GM03348 (cell line): ENCODE measurements at regions not wholly inside any gene's neighbourhood (a gene's known extent, or its start where the extent isn't known, plus 50 kb on each side); places are given as distances from the start of the nearest gene placed in this dataset.

Experiments used
- DNase-seq: peaks from one replicate; pipeline ENCODE4 v3.0.0; 2012; ENCODE audit warnings: low spot score

DNA sequence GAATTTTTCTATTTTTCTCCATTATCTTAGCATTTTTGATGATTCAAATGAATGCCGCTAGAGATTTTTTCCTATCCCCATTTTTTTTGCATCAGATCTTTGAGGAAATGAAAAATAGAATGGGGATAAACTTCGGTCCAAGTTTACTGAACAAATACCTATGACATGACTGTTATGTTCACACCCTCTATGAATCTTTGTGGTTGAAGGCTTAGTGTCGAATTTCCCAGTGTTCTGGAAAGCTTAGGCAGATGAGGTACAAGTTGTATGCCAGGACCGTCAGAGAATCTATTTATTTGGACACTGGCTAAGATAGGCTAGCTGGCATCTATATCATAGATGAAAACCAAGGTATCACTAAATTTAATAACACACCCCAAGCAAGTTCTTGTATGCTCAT lies 123.4 kb downstream of the SPCS3 start:
- DNase-seq: peak; percentile 67

DNA sequence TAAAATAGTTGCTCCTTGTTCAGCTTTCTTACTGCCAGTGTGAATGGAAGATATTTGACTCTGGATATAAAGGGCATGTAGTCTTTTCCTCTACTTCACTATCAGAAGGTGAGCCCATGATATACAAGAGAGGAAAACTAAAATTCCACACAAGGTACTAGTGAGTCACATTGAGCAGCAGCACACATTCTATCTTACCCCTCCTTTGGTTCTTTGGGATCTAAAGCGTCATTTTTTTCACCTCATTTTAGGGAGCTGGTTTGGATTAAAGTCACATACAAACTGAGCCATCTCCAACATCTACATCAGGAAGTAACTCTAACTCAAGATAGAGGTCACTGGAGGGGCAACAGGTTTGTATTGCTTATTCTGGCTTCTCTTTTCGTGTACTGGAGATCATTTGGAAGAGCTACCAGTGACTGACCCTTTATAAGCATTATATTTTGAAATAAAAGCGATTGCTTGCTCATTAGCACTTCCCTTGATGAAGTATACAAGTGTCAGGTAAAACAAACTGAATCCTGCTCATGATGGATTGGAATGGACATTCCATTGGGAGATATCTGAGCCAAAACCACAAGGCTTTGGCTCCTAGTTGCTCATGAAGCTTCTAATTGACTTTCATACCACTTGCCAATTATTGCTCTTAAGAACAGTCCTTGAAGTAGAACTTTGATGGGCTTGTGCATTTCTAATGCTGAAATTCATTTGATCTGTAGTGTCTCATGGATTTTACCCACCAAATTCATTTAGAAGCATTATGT lies 124.1 kb downstream of the SPCS3 start:
- no peak for DNase-seq

DNA sequence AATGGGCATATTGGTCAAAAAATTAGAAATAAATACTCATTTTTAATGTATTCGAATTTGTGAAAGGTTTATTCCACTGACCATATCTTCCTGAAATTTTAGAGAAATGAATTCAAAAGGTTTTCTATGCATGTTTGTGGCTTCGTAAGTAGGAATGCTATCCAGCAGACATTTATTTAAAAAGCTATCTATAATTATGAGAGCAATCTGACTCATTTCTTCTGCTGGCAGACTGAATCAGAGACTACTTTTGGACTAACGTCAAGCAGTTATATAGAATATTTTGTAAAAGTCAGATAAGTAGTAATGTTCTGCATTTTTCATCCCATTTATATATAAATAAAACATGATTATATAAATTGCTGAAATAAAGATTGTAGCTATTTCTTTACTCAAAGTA lies 125.0 kb downstream of the SPCS3 start:
- peak; percentile 43 for DNase-seq

DNA sequence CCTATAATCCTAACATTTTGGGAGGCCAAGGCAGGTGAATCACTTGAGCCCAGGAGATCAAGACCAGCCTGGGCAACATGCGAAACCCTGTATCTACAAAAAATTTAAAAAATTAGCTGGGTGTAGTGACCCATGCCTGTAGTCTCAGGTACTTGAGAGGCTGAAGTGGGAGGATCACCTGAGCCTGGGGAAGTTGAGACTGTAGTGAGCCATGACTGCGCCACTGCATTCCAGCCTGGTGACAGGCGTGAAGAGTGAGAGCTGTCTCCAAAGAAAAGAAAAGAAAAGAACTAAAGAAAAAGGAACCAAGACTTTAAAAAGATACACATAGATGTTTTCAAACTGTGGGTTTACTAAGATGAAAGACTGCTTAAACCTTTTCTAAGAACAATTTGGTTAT lies 129.0 kb downstream of the SPCS3 start:
- DNase-seq: no peak

DNA sequence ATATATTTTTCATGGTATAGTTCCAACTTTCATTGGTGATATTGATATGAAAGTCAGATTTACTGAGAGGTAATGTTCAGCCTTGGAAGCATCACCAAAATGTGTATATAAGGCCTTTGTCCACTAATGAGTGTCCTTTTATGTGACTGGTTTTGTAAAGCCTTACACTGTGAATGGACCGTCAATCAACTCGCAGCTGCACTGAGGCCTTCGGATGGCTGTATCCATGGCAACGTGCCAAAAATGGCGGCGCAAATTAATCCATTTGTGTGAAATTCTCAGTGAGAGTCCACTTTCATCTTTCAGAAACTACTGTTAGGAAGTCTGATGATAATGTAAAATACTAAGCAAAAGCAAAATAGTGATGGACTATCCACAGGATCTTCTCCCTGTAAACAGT lies 131.7 kb downstream of the SPCS3 start:
- DNase-seq: no peak

DNA sequence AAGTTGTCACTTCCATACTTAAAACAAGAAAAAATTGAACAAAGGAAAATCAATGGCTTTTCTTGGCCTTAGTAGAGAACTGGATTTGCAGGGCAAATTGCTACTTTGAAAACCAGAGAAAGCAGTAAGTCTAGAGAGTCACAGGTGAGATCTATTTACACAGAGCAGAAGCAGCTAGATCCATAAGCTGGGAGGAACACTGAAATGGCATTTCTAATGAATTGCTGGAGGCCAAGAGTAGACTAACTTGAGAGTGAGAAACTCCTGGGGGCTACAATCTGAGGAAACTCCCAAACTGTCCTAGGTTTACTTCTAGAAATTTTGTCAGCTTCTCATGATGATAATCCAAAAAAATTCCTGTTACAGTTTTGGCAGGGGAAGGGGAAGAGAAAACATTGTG lies 133.3 kb downstream of the SPCS3 start:
- no peak for DNase-seq

DNA sequence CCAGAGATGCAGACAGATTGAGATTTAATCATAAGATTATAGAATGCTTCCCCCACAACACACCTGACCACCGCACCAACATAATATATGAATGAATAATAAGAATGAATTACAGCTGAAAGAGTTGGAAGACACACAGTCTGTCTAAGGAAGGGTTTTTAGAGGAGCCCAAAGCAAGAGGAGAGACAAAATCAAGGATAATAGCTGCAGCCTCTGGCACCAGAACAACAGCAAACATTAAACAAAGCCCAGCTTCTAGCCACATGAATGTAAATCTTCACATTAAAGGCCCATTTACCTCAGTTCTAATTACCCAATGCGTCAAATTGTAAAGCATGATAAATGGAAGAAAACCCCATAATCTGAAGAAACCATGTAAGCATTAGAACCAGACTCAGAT lies 133.9 kb downstream of the SPCS3 start:
- no peak for DNase-seq

DNA sequence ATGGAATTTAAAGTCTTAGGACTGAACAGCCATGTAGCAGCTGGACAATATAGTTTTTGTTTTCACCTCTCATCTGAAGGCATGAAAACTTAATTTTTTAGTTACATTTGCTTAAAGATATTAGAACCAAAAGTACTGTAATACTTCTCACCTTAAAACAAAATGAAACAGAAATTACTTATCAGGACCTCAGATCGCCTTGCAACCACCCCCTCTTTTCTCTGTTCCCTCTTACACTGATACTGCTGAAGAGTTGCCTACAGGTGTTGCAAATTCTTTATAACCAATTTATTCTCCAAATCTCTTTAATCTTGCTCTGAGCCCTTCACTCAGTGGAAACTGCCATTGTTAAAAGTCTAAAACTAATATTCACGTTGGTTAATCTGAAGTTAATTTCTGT lies 145.0 kb downstream of the SPCS3 start:
- DNase-seq: no peak

DNA sequence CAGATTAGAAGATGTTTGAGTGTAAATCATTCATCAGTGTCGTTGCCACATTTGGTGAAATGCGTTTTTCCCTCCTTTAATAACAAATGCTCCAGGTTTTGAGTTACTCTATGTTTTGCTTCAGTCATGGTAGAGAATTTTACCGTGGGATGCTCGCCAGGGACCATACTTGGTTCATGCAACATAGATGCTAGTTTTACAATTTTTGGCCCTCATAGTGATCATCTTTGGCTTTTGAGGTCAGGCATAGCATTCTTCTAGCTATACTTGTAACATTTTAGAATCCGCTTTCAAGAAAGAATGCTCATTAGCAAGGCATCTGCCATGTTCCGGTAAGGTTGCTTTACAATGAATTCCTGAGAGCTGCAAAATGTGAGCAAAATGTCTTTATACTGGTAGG lies 147.2 kb downstream of the SPCS3 start:
- peak; percentile 42 for DNase-seq

DNA sequence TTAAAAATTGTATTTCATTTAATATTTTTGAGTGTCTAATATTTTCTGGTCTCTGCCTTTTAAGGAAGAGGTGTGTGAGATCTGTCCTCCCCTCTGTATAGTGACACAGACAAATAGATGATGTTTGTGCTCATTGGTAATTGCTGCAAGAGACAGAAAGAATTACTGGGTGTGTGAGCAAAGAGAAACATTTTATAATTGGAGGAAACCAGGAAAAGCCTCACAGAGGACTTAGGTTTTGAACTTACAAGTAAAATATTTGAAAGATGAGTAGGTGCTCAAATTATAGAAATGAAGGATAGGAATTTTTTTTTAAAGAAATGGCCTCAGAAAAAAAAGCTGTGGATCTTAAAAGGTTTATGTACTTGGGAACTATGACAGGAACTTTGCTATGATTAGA lies 149.8 kb downstream of the SPCS3 start:
- DNase-seq: no peak

DNA sequence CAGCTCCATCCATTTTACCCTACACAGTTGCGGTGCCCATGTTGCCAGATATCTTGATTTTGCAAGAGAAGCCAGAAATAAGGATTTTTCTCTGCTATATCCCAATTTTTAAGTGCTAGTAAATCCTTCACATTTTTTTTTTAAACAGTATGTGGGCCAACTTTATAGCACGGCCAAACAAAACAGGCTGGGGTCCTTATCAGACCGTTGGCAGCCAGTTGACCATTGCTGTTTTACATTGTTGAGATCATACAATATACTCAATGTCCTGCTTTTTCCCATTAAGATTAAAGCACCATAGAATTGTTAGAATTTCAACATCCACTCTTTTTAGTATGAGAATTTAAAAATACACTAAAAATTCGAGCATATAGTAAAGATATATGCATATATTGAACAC lies 150.9 kb downstream of the SPCS3 start:
- DNase-seq: no peak

DNA sequence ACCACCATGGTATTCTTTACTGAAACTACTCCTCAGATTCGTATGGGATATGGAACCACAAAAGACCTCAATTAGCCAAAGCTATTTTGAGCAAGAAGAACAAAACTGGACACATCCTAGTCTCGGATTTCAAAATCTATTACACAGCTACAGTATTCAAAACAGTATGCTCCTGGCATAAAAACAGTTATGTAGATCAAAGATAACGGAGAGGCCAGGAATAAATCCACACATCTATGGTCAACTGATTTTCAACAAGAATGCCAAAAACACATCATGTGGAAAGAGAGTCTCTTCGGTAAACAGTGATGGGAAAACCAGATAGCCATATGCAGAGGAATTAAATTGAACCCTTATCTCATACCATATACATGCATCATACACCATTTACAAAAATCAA lies 155.3 kb downstream of the SPCS3 start:
- no peak for DNase-seq

DNA sequence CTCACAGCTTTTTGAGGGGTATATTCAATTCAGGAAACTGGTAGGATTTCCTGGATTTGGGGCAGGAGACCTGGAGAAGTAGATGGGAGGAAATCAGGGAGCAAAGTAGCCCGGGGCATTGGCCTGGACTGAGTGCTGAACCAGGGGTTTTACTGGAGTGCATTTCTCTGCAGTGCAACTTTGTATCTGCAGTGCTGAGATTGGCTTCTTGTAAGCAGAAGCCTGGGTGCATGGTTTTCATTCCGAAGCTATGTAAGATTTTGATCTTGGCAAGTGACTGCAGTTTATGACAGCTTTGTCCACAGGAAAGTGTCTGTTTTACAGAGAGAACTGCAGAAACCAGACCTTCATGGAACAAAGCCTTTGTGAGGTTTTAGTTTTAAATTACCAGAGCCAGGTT lies 158.3 kb downstream of the SPCS3 start:
- peak; percentile 24 for DNase-seq

DNA sequence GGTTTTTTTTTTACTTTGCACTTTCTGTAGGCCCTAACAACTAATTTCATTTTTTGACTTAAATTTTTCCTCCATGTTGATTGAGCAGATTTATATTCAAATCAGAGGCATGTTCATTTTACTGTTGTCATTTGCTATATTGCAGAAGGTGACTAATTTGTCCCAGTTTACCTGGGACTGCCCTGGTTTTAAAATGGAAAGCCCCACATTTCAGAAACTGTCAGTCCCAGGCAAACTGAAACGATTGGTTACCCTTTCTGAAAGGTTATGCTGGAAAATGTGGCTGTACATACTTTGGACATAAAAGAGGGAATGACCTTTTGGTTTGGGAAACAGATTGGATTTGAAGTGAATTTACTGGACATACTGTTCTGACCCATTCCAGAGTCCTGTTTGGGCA lies 160.0 kb downstream of the SPCS3 start:
- no peak for DNase-seq

DNA sequence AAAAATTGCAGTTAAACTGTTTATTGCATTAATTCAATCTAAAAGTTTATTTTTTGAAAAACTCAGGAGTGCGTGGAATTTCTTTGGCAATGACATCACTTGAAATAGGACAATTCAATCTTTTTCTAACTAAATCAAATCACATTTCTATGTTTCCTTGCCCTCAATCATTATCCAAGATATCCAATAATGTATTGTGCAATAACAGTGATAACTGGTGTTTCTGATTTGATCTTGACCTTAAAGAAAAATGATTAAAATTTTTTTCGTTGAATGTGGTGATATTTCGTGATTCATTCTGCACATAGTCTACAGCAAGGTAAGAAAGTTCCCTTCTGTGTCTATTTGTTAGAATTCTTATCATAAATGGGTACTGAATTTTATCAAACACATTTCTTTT lies 163.2 kb downstream of the SPCS3 start:
- DNase-seq: no peak

DNA sequence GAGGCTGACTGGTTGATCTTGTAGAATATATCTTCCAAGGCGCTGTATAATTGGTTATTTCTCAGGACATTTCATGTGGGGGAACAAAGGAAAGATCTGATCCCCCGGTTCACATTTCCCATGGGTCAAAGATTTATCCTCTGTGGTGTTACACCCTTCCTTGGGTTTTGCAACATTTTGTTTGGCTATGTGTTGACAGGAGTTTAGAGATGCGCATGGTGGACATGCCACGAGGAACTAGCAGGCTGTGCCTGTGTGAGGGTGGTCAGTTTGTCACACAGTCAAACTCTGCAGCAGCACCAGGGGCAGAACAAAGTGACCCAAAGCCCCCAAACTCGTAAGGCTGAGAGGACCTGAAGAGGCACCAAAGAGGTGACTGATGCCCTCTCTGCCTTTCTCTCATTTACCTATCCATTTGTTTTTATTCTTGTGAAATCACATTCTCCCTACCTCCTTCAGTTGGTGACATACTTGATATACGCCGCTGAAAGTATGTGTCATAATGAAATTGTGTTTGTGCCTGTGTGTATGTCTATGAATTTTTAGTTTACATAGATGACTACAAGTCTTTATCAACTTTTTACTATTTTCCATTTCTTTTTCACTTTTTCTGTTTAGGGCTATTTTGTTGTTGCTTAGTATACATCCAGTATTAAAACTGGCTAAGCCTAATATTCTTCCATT lies 164.7 kb downstream of the SPCS3 start:
- no peak for DNase-seq

DNA sequence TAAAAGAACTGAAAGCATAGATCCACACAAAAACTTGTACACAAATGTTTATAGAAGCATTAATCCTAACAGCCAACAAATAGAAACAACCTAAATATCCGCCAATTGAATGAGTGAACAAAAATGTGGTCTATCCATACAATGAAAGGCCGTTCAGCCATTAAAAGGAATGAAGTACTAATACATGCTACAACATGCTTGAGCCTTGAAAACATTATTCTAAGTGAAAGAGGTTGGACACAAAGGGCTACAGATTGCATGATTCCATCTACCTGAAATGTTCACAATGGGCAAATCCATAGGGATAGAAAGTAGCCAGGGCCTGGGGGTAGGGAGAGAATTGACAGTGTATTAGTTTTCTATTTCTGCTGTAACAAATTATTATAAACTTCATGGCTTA lies 169.2 kb downstream of the SPCS3 start:
- no peak for DNase-seq

DNA sequence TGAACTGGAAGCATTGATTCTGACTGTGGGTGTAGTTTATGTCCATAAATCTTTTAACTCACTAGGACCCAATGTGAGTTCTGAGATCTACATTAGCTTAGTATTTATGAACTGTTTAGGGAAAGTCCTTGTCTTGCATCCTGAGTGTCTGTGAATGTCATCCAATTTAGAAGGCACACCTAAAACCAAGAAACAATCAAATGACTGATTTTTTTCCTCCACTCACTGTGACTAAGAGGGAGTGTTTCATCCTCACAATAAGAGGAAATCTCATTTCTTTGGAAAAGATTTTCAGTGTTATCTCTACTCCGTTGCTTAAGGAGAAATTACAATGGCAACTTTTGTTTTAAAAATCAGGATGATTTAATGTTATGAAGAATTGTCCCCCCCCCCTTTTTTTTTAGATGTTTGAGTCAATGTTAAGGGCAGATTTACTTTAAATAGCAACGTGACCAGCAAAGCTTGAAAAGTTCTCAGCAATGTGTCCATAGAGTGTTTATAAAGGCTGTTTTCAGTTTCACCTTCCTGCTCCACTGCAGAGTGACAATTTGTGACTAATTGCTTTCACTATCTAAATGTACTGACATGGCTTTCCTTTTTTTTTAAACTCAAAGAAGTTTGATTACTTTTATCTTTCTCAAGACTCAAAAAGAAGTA lies 173.0 kb downstream of the SPCS3 start:
- DNase-seq: no peak

DNA sequence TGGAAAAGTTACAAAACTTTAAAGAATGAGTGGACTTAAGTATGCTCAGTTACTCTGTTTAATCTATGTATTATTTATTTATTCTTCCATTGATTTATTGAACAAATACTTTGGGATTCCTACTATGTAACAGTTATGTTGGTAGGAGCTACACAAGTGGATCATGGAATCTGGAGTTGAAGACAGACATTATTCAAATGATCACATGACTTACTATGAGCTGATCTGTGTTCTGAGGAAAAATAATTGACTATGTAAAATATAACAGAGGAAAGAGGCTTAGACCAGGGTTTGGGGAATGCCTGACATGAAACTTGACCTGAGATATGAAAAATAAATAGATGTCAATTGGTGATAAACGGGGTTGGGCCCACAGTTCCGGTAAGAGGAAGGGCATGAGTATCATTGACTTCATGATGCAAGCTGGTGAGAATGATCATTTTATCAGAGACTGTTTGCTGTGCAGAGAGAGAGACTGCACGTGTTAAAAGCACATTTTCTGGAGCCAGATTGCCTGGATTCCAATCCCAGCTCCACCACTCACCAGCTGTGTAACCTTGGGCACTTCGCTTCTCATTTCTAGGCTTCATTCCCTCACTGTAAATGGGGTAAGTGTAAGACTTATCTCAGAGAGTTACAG lies 179.0 kb downstream of the SPCS3 start:
- peak; percentile 8 for DNase-seq

DNA sequence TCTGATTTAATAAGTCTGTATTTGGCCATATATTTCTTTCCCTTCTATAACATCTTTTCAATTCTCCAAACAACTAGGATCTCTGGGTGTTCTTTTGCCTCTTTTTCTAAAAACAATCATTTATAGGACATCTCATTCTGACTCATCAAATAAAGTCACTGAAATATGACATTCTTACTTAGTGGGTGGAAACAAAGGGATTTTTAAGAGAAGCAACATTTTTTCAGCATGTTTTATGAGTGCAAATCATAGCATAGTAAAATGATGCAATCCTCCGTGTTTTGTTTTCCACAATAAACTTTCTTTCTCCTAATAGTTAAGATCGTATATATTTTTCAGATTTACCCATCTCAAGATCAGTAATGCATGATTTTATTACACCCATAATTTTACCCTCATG lies 179.8 kb downstream of the SPCS3 start:
- peak; percentile 67 for DNase-seq

DNA sequence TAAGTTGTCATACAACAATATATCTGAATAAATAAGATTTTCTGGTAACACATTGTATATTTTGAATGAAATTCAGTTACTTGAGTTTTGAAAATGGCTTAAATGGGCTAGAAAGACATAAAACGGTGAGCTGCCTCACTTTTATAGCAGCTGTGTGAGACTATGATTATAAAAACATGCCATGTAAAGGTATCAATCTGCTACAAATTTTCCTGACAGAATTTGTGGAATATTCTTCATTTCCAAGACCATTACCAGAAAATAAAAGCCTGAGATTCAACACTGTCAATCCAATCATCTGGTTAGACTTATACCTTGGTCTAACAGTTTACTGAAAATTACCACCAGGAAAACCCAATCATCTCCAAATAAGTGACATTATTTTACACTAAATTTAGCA lies 181.1 kb downstream of the SPCS3 start:
- no peak for DNase-seq

DNA sequence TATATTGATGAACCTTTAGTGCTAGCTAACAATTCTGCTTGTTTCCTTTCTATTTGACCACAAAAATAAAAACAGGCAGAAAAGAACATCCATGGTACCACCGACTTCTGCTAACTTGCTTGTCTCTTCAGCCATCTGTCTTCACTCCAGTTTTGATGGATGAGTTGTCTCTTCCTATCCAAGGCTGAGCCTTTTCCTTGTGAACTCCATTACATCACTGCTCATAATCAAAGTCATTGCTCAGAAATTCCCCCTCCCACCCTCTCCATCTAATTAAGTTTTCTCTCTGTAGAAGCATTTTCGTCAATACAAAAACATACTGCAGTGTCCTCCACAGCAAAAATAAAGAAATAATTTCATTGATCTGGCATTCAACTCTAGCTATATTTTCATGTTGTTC lies 184.4 kb downstream of the SPCS3 start:
- DNase-seq: no peak
